ENCODE measurements at regions not wholly inside any gene's neighbourhood (a gene's known extent, or its start where the extent isn't known, plus 50 kb on each side); places are given as distances from the start of the nearest gene placed in this dataset.

DNA sequence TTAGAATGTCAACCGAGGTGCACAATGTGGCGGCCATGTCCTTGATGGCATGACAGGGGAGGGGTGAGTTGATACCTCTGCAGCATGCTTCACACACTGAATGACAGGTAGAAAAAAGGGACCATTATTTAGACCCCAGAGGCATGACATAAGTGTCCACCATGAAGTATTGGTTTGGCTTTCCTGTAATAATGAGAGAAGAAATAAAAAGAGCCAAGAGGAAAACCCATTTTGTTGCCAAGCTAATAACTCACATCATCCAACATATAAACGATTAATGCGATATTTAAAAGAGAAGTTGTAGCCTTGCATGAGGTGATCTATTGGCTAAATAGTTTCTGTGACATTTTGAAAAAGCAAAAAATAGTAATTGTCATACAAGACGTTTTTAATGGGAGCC lies 343.4 kb downstream of the LRIG3 start:
- no peak overlapping the region for H3K27ac ChIP-seq (ENCODE audit: low read depth, low read length)
- no peaks in the 10 kb centered on the region for H3K27me3 ChIP-seq (ENCODE audit: low read length)
- no peaks in the 10 kb centered on the region for H3K79me2 ChIP-seq (ENCODE audit: insufficient read depth, low read length)
- H3K9ac ChIP-seq (ENCODE audit: low read length): no peak overlapping the region
- no peak for TF ChIP-seq EZH2phosphoT487 (conservative IDR thresholded peaks at IDR 0.05; ENCODE audit: low read length)
- TF ChIP-seq, protein P1, sequence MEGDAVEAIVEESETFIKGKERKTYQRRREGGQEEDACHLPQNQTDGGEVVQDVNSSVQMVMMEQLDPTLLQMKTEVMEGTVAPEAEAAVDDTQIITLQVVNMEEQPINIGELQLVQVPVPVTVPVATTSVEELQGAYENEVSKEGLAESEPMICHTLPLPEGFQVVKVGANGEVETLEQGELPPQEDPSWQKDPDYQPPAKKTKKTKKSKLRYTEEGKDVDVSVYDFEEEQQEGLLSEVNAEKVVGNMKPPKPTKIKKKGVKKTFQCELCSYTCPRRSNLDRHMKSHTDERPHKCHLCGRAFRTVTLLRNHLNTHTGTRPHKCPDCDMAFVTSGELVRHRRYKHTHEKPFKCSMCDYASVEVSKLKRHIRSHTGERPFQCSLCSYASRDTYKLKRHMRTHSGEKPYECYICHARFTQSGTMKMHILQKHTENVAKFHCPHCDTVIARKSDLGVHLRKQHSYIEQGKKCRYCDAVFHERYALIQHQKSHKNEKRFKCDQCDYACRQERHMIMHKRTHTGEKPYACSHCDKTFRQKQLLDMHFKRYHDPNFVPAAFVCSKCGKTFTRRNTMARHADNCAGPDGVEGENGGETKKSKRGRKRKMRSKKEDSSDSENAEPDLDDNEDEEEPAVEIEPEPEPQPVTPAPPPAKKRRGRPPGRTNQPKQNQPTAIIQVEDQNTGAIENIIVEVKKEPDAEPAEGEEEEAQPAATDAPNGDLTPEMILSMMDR (IDR thresholded peaks at IDR 0.05; ENCODE audit: insufficient read depth, low read length, poor library complexity, severe bottlenecking): no peak
- H3K9me3 ChIP-seq (ENCODE audit: insufficient read depth, low read length): no peaks in the 10 kb centered on the region
- no peaks in the 10 kb centered on the region for H3K9me2 ChIP-seq (replicated peaks; ENCODE audit: insufficient read depth, low read length)
- no peak overlapping the region for H3K4me3 ChIP-seq (ENCODE audit: insufficient read depth, low read length, poor library complexity, severe bottlenecking)
- no peaks in the 10 kb centered on the region for H3K36me3 ChIP-seq (ENCODE audit: low read length)
- H2AFZ ChIP-seq (ENCODE audit: low read depth, low read length, severe bottlenecking): no peak overlapping the region
- no peaks in the 10 kb centered on the region for H4K20me1 ChIP-seq (ENCODE audit: low read depth, low read length)
- no peaks in the 10 kb centered on the region for H3F3A ChIP-seq (ENCODE audit: insufficient read depth)
- no peak overlapping the region for H3K4me2 ChIP-seq (ENCODE audit: low read depth, low read length, poor library complexity, severe bottlenecking)

DNA sequence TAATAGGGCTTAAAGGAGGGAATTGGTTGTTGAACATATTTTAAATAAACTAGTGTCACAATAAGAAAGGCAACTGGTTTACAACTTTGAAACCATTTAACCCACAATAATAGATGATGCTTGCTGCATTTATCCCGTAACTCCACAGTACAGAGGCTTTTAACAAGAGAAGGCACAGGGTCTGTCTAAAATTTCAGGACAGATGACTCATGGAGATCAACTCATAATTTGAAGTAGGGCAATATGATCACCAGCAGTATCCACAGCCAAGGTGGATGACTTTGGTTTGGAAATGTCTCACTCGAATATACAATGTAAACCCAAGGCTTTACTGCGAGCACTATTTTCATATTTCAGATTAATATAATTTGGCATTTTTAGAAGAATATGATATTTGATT lies 340.2 kb downstream of the LRIG3 start:
- H3K4me2 ChIP-seq (ENCODE audit: low read depth, low read length, poor library complexity, severe bottlenecking): no peak overlapping the region
- no peak for TF ChIP-seq EZH2phosphoT487 (conservative IDR thresholded peaks at IDR 0.05; ENCODE audit: low read length)
- TF ChIP-seq, protein P1 (IDR thresholded peaks at IDR 0.05; ENCODE audit: insufficient read depth, low read length, poor library complexity, severe bottlenecking): no peak
- H3K79me2 ChIP-seq (ENCODE audit: insufficient read depth, low read length): no peaks in the 10 kb centered on the region
- H4K20me1 ChIP-seq (ENCODE audit: low read depth, low read length): no peaks in the 10 kb centered on the region
- no peaks in the 10 kb centered on the region for H3F3A ChIP-seq (ENCODE audit: insufficient read depth)
- no peak overlapping the region for H3K4me3 ChIP-seq (ENCODE audit: insufficient read depth, low read length, poor library complexity, severe bottlenecking)
- no peaks in the 10 kb centered on the region for H3K9me3 ChIP-seq (ENCODE audit: insufficient read depth, low read length)
- H2AFZ ChIP-seq (ENCODE audit: low read depth, low read length, severe bottlenecking): no peak overlapping the region
- no peaks in the 10 kb centered on the region for H3K9me2 ChIP-seq (replicated peaks; ENCODE audit: insufficient read depth, low read length)
- H3K27ac ChIP-seq (ENCODE audit: low read depth, low read length): no peak overlapping the region
- no peak overlapping the region for H3K9ac ChIP-seq (ENCODE audit: low read length)
- no peaks in the 10 kb centered on the region for H3K36me3 ChIP-seq (ENCODE audit: low read length)
- H3K27me3 ChIP-seq (ENCODE audit: low read length): no peaks in the 10 kb centered on the region

DNA sequence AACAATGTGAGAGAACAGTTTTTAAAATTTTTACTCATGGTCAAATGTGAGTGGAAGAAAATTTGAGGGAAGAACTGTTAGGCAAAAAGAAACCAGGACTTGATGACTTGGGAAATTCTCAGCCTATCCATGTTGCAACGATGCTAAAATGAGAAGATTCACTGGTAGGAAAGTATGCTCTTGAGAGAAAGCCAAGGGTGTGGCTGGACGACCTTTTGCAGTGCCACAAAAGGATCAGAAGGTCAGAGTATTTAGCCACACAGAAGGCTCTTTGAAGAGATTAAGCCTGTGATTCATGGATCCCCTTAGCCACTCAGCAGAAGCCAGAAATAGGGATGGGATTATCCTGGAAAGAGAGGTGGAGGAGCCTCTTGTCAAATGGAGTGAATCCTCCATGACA lies 336.8 kb downstream of the LRIG3 start:
- no peak overlapping the region for H3K4me2 ChIP-seq (ENCODE audit: low read depth, low read length, poor library complexity, severe bottlenecking)
- no peak overlapping the region for H3K4me3 ChIP-seq (ENCODE audit: insufficient read depth, low read length, poor library complexity, severe bottlenecking)
- H2AFZ ChIP-seq (ENCODE audit: low read depth, low read length, severe bottlenecking): no peak overlapping the region
- H3K9me3 ChIP-seq (ENCODE audit: insufficient read depth, low read length): no peaks in the 10 kb centered on the region
- no peaks in the 10 kb centered on the region for H3K36me3 ChIP-seq (ENCODE audit: low read length)
- no peaks in the 10 kb centered on the region for H4K20me1 ChIP-seq (ENCODE audit: low read depth, low read length)
- no peak overlapping the region for H3K27ac ChIP-seq (ENCODE audit: low read depth, low read length)
- TF ChIP-seq, protein P1 (IDR thresholded peaks at IDR 0.05; ENCODE audit: insufficient read depth, low read length, poor library complexity, severe bottlenecking): no peak
- TF ChIP-seq EZH2phosphoT487 (conservative IDR thresholded peaks at IDR 0.05; ENCODE audit: low read length): no peak
- H3K27me3 ChIP-seq (ENCODE audit: low read length): no peaks in the 10 kb centered on the region
- H3F3A ChIP-seq (ENCODE audit: insufficient read depth): no peaks in the 10 kb centered on the region
- no peak overlapping the region for H3K9ac ChIP-seq (ENCODE audit: low read length)
- H3K79me2 ChIP-seq (ENCODE audit: insufficient read depth, low read length): no peaks in the 10 kb centered on the region
- H3K9me2 ChIP-seq (replicated peaks; ENCODE audit: insufficient read depth, low read length): no peaks in the 10 kb centered on the region
